ENCODE measurements at regions not wholly inside any gene's neighbourhood (a gene's known extent, or its start where the extent isn't known, plus 50 kb on each side); places are given as distances from the start of the nearest gene placed in this dataset.

- no peak for TF ChIP-seq CEBPB (IDR thresholded peaks at IDR 0.05)
- no peak for TF ChIP-seq ZBTB7A (IDR thresholded peaks at IDR 0.05; ENCODE audit: low read depth)
- TF ChIP-seq, protein P1, sequence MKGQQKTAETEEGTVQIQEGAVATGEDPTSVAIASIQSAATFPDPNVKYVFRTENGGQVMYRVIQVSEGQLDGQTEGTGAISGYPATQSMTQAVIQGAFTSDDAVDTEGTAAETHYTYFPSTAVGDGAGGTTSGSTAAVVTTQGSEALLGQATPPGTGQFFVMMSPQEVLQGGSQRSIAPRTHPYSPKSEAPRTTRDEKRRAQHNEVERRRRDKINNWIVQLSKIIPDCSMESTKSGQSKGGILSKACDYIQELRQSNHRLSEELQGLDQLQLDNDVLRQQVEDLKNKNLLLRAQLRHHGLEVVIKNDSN (IDR thresholded peaks at IDR 0.05), result no peak
- TF ChIP-seq CREB1 (IDR thresholded peaks at IDR 0.05; ENCODE audit: low read depth), result no peak
- no peak for TF ChIP-seq YY1 (IDR thresholded peaks at IDR 0.05; ENCODE audit: low read depth)
- TF ChIP-seq TCF12 (IDR thresholded peaks at IDR 0.05; ENCODE audit: low read depth), result no peak
- no peak for TF ChIP-seq RAD21 (IDR thresholded peaks at IDR 0.05; ENCODE audit: low read depth)
- TF ChIP-seq FOXM1 (IDR thresholded peaks at IDR 0.05; ENCODE audit: borderline replicate concordance, low read depth), result no peak
Measured at GRCh38 chr18:10259901-10260300, 194.5 kb upstream of the APCDD1 start.

All from Ishikawa (cell line).